Neutrophil (primary cell): ENCODE measurements at regions not wholly inside any gene's neighbourhood (a gene's known extent, or its start where the extent isn't known, plus 50 kb on each side); places are given as distances from the start of the nearest gene placed in this dataset.

Experiments
- H3K27ac ChIP-seq: fragments of 200-600 bp; sonication (generic); 2 replicates; pipeline ENCODE4 v1.5.1; 2016; ENCODE audit warnings: mild to moderate bottlenecking, moderate library complexity
- H3K27me3 ChIP-seq: fragments of 200-600 bp; sonication (generic); 2 replicates; pipeline ENCODE4 v1.6.0; 2016; ENCODE audit warnings: mild to moderate bottlenecking
- H3K36me3 ChIP-seq: fragments of 200-600 bp; sonication (generic); 2 replicates; pipeline ENCODE4 v1.5.1; 2017
- H3K4me1 ChIP-seq, 2 experiments: fragments of 200-600 bp in 1 of 2; sonication (generic) in 1 of 2; 1 replicate in 1 of 2; 2 replicates in 1 of 2; pipeline versions ENCODE4 v1.5.1 to v1.6.1; 2013 to 2016; ENCODE audit warnings: low read depth in 1 of 2, low read length in 1 of 2, mild to moderate bottlenecking in 1 of 2, moderate library complexity in 1 of 2; ENCODE audit not compliant: control insufficient read depth in 1 of 2, insufficient read depth in 1 of 2
- H3K4me3 ChIP-seq, 2 experiments: fragments of 200-600 bp in 1 of 2; sonication (generic) in 1 of 2; 1 replicate in 1 of 2; 2 replicates in 1 of 2; pipeline ENCODE4 v1.5.1; 2013 to 2016; ENCODE audit warnings: low read depth in 1 of 2, low read length in 1 of 2, mild to moderate bottlenecking in 1 of 2, moderate library complexity in 1 of 2
- H3K9me3 ChIP-seq: fragments of 200-600 bp; sonication (generic); 2 replicates; pipeline ENCODE4 v1.5.1; 2016
- CTCF ChIP-seq: fragments of 200-600 bp; sonication (generic); IDR thresholded peaks from 2 replicates; pipeline ENCODE4 v1.5.1; 2016; ENCODE audit warnings: antibody characterized with exemption

- TF ChIP-seq CTCF, result no peak
- Histone ChIP-seq H3K4me3 (no peak overlapping the region), H3K9me3 (no peaks in the 10 kb centered on the region), H3K4me1 (peaks cover 4 to 13% of the 10 kb centered on the region in 2 experiments), H3K27me3 (peaks cover 97% of the 10 kb centered on the region), H3K36me3 (no peaks in the 10 kb centered on the region), H3K27ac (no peak overlapping the region)
Measured at GRCh38 chr19:30229525-30230174, 142.5 kb upstream of the ZNF536 start.

GRCh38 chr19:30231408-30232318 is 140.5 kb upstream of the ZNF536 start:
- peaks cover 4 to 9% of the 10 kb centered on the region in 2 experiments for H3K4me1 ChIP-seq
- H3K36me3 ChIP-seq, result no peaks in the 10 kb centered on the region
- H3K27ac ChIP-seq, result no peak overlapping the region
- no peak overlapping the region for H3K4me3 ChIP-seq
- no peak for TF ChIP-seq CTCF
- no peaks in the 10 kb centered on the region for H3K9me3 ChIP-seq
- peaks cover 97% of the 10 kb centered on the region for H3K27me3 ChIP-seq

DNA sequence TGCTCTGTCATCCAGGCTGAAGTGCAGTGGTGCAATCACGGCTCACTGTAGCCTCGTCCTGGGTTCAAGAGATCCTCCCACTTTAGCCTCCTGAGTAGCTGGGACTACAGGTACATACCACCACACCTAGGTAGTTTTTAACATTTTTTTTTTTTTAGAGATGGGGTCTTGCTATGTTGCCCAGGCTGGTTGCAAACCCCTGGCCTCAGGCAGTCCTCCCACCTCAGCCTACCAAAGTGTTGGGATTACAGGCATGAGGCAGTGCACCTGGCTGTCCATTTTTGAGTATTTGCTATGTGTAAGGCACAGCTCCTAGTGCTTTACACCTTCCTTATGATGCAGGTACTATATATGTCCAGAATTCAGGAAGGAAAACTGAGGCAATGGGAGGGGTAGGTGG is 138.8 kb upstream of the ZNF536 start:
- peaks cover 95% of the 10 kb centered on the region for H3K27me3 ChIP-seq
- H3K4me3 ChIP-seq, result no peak overlapping the region
- H3K4me1 ChIP-seq, result no peaks in the 10 kb centered on the region
- no peaks in the 10 kb centered on the region for H3K36me3 ChIP-seq
- no peak for TF ChIP-seq CTCF
- no peaks in the 10 kb centered on the region for H3K9me3 ChIP-seq
- no peak overlapping the region for H3K27ac ChIP-seq

GRCh38 chr19:30235946-30236345 is 136.2 kb upstream of the ZNF536 start:
- Histone ChIP-seq H3K27me3 (peaks cover 71% of the 10 kb centered on the region), H3K27ac (no peak overlapping the region)
- no peak for TF ChIP-seq CTCF

GRCh38 chr19:30236587-30236986 is 135.6 kb upstream of the ZNF536 start:
- Histone ChIP-seq H3K9me3 (no peaks in the 10 kb centered on the region), H3K4me1 (no peaks in the 10 kb centered on the region), H3K27me3 (peaks cover 67% of the 10 kb centered on the region), H3K27ac (no peak overlapping the region), H3K36me3 (no peaks in the 10 kb centered on the region), H3K4me3 (no peak overlapping the region)
- TF ChIP-seq CTCF, result no peak

More at GRCh38 chr19:30235946-30236345, 136.2 kb upstream of the ZNF536 start:
- Histone ChIP-seq H3K9me3 (no peaks in the 10 kb centered on the region), H3K4me1 (no peaks in the 10 kb centered on the region), H3K36me3 (no peaks in the 10 kb centered on the region), H3K4me3 (no peak overlapping the region)
